ENCODE measurements at regions not wholly inside any gene's neighbourhood (a gene's known extent, or its start where the extent isn't known, plus 50 kb on each side); places are given as distances from the start of the nearest gene placed in this dataset.

DNA sequence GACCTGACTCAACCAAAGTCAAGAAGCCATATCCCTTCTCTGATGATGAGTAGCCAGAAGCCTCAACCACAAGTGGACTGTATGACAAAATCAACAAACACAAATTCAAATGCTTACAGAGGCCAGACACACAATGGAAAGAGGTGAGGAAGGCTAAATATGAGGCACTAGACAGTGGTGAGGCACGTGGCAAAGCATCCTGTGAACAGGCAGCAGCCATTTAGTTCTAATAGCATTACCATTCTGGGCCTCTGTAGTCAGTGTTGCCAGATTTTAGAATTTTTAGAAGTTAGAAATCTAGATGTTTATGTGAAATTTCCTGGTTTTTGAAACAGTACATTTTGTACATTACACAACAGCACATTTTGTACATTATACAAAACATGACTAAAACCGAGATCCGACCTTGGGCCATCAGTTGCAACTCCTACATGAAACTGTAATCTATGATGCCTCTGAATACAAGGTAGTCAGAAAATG is 403.3 kb downstream of the COG6 start:
- TF ChIP-seq, protein P1, sequence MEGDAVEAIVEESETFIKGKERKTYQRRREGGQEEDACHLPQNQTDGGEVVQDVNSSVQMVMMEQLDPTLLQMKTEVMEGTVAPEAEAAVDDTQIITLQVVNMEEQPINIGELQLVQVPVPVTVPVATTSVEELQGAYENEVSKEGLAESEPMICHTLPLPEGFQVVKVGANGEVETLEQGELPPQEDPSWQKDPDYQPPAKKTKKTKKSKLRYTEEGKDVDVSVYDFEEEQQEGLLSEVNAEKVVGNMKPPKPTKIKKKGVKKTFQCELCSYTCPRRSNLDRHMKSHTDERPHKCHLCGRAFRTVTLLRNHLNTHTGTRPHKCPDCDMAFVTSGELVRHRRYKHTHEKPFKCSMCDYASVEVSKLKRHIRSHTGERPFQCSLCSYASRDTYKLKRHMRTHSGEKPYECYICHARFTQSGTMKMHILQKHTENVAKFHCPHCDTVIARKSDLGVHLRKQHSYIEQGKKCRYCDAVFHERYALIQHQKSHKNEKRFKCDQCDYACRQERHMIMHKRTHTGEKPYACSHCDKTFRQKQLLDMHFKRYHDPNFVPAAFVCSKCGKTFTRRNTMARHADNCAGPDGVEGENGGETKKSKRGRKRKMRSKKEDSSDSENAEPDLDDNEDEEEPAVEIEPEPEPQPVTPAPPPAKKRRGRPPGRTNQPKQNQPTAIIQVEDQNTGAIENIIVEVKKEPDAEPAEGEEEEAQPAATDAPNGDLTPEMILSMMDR (conservative IDR thresholded peaks at IDR 0.05), result no peak
- TF ChIP-seq ZFX (IDR thresholded peaks at IDR 0.05), result no peak
- no peak overlapping the region for H3K27ac ChIP-seq

DNA sequence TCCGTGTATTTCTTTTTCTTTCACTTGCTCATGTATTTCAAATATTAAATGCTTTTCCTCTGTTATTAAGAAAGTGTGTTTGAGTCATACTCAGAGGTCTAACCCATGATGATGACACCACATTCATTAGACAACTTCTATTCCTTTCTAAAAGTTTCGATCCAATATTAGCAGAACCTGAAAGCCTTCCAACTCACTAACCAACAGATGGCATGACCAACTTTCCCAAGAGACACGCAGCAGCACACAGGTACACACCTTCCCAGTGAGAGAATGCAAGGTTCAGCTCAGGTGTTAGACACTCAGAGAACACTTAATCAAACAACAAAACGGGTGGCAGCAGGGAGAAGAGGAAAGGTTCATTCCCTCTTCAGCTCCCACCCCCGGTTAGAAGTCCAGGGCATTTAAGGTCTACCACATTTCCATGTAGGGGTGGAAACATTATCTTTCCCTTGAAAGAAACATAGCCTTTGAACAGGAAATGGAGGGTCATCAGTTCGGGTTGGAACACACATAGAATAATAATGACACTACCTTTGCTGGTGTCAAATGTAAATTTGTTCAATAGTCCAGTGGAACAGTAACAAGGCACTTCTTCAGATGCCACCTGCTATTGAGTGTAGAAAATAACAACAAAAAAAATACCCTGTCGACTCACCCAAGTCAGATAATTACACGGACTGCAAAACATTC is 404.2 kb downstream of the COG6 start:
- no peak for TF ChIP-seq ZFX (IDR thresholded peaks at IDR 0.05)
- TF ChIP-seq, protein P1 (conservative IDR thresholded peaks at IDR 0.05), result no peak
- H3K27ac ChIP-seq, result no peak overlapping the region

DNA sequence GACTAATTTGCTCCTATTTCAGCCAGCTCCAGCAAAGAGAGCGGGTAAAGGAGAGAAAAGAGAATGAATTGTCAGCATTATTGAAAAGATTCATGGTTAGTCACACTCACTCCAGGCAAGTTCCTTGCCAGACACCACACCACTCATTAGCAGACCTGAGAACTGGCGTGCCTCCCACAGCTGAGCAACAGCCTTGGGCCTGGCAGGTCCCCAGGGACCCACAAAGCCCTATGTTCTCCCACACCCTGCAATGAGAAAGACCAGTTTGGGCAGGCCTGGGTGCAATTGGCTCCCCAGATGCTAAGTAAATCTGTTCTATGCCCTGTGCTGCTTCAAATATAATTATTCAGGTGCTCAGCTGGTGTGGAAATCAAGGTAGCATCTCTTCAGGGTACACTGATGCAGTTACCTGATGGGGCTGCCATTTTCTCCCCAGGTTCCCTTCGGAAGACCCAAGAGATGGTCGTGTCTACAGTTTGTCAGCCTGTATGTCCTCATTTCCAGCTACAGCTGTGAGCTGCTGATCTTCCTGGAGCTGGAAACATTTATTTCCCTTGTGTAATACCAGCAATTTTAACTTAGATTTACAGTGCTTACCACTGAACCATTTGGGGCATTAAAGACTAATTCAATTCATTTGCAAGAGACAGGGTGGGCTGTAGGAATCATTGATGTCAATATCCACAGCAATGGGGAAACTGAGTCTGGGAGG is 405.0 kb downstream of the COG6 start:
- TF ChIP-seq ZFX (IDR thresholded peaks at IDR 0.05), result no peak
- TF ChIP-seq, protein P1 (conservative IDR thresholded peaks at IDR 0.05), result no peak
- no peak overlapping the region for H3K27ac ChIP-seq

DNA sequence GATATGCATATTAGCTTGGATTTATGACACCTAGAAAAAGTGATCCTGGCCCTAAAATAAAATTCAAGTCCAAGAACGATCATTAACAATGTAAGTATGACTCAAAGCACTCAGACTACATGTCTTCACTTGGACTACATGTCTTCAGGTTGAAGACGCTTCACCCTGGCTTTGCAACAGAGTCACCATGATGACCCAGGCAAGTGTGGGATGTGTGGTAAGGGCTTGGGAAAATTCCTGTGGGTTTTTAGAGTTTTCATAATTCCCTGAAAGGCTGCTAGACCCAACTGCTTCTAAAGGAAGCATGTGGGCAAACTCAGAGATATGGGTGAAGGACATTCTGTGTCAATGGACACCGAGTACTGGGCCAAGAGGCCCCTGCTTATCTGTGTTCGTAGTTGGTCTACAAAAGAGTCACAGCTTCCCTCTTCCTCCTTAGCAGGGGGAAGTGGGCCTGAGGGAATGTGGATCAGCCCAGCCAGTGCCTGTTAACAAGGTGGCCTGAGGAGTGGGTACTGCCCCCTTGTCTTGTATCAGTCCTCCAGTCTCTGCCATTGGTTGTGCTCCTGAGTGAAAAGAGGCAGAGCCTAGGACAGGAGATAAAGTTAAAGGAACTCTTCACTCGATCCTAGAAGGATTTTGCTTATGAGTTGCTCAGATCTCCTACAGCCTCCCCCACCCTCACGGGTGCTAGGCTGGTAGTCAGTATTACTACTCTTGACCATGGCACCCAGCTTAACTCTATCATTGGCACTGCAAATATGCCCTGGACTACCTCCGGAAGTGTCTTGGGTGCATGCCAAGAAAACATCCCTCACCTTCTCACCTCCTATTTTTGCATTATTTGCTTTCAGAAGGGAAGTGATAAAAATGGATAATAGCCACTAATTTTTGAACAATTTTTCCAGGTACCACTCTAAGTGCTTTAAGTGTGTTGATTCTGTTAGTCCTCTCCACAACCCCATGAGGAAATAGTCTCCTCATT is 406.3 kb downstream of the COG6 start:
- H3K27ac ChIP-seq, result no peak overlapping the region
- TF ChIP-seq ZFX (IDR thresholded peaks at IDR 0.05), result no peak
- TF ChIP-seq, protein P1 (conservative IDR thresholded peaks at IDR 0.05), result no peak

DNA sequence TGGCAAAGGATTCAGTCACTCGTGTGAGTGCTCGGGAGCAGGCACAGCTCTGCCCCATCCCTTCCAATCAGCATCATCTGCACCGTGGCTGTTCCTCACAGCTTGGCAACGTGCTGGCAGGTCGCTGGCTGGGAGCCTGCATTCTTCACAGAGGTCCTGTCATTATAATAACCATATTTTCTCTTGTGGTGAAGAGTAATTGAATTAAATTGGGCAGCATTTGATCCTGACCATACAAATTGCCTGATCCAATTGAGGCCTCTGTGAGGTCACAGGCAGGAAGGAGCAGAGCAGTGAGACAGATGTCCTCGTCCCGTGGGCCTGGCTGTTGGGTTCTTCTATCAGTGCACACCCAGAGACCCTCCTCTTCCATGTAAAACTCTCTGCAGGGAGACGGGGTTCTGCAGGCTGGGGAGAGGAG is 407.8 kb downstream of the COG6 start:
- no peak overlapping the region for H3K27ac ChIP-seq
- TF ChIP-seq, protein P1 (conservative IDR thresholded peaks at IDR 0.05), result no peak
- TF ChIP-seq ZFX (IDR thresholded peaks at IDR 0.05), result no peak

DNA sequence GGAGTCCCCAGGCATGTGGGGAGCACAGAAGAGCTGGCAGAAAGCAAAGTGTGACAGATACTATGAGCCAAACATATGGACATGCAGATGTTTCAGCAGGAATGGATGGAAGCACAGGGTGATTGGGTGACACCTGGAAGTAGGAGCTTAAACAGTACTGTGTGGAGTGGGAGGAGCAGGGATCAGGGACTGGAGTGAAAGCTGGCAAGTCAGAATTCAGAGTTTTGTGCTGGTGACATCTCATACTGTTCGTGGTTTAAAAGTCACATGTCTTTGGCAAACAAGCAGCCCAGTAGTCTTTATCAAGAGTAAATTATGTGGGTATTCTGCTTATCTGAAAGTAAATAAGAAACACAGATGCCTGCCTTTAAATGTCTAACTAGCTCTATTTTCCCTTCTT is 408.2 kb downstream of the COG6 start:
- TF ChIP-seq, protein P1 (conservative IDR thresholded peaks at IDR 0.05), result no peak
- TF ChIP-seq ZFX (IDR thresholded peaks at IDR 0.05), result no peak

More for the DNA sequence above, 408.2 kb downstream of the COG6 start:
- H3K27ac ChIP-seq, result no peak overlapping the region

Measured in C4-2B (cell line).